MM.1S (cell line): ENCODE measurements at regions not wholly inside any gene's neighbourhood (a gene's known extent, or its start where the extent isn't known, plus 50 kb on each side); places are given as distances from the start of the nearest gene placed in this dataset.

Source experiments
- EZH2 ChIP-seq: fragments of 300-600 bp; sonication (generic); optimal IDR thresholded peaks from 2 replicates; pipeline ENCODE3; 2017; ENCODE audit warnings: low read depth, mild to moderate bottlenecking, antibody characterized with exemption, low read length, mixed read lengths
- TF ChIP-seq, protein P1 (sequence below): fragments of 300-600 bp; sonication (generic); IDR thresholded peaks from 2 replicates; pipeline ENCODE4 v1.5.1; 2016; ENCODE audit warnings: antibody characterized with exemption, low read length, mixed read lengths

DNA sequence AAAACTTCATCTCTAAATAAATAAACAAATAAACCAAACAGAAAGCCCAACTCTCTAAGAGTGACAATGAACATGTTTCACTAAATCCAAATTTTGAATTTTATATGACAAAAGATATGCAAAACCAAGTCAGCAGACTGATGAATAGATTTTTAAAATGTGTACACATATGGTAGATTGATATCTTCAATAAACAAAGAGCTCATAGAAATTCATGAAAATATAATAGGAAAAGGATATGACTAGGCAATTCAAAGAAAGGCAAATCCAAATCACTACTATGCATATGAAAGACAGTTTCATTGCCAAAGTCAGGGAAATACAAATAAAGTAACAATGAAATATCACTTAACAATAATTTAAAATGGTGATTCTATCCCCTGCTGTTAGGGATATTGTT, 63.7 kb upstream of the NBEA start:
- TF ChIP-seq, protein P1, sequence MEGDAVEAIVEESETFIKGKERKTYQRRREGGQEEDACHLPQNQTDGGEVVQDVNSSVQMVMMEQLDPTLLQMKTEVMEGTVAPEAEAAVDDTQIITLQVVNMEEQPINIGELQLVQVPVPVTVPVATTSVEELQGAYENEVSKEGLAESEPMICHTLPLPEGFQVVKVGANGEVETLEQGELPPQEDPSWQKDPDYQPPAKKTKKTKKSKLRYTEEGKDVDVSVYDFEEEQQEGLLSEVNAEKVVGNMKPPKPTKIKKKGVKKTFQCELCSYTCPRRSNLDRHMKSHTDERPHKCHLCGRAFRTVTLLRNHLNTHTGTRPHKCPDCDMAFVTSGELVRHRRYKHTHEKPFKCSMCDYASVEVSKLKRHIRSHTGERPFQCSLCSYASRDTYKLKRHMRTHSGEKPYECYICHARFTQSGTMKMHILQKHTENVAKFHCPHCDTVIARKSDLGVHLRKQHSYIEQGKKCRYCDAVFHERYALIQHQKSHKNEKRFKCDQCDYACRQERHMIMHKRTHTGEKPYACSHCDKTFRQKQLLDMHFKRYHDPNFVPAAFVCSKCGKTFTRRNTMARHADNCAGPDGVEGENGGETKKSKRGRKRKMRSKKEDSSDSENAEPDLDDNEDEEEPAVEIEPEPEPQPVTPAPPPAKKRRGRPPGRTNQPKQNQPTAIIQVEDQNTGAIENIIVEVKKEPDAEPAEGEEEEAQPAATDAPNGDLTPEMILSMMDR, result no peak
- TF ChIP-seq EZH2, result no peak
